Natural killer cell (primary cell): ENCODE measurements at regions not wholly inside any gene's neighbourhood (a gene's known extent, or its start where the extent isn't known, plus 50 kb on each side); places are given as distances from the start of the nearest gene placed in this dataset.

ENCODE experiments used
- ATAC-seq, 3 donors: fragments of 150-1000 bp in 2 of 3; fragments of 200-7000 bp in 1 of 3; cut with Tn5 transposase; 1 replicate in 1 of 3; 2 replicates in 2 of 3; pipeline ENCODE4 v1.10.0; 2021; ENCODE audit warnings: mild to moderate bottlenecking in 2 of 3, moderate library complexity in 2 of 3
- DNase-seq, 2 donors: peaks; one replicate each; pipeline versions ENCODE4 v3.0.0 to v3.0.0-alpha.2; 2013 to 2021; ENCODE audit warnings: mixed read lengths in 1 of 2
- H3K27ac ChIP-seq: one replicate; pipeline ENCODE4 v1.5.1; 2013; ENCODE audit warnings: mild to moderate bottlenecking, low read length
- H3K27me3 ChIP-seq: one replicate; pipeline ENCODE4 v1.6.1; 2013; ENCODE audit warnings: low read length; ENCODE audit not compliant: control insufficient read depth, insufficient read depth
- H3K36me3 ChIP-seq: one replicate; pipeline ENCODE4 v1.6.1; 2013; ENCODE audit warnings: low read length; ENCODE audit not compliant: control insufficient read depth, insufficient read depth
- H3K4me1 ChIP-seq: one replicate; pipeline ENCODE4 v1.6.1; 2013; ENCODE audit warnings: low read length; ENCODE audit not compliant: control insufficient read depth, insufficient read depth
- H3K4me3 ChIP-seq: one replicate; pipeline ENCODE4 v1.5.1; 2013; ENCODE audit warnings: low read length
- H3K9me3 ChIP-seq: one replicate; pipeline ENCODE4 v1.6.1; 2013; ENCODE audit warnings: low read length; ENCODE audit not compliant: control insufficient read depth, insufficient read depth
- H3K27ac Mint-ChIP-seq, 2 donors: one replicate each; pipeline ENCODE4 v1.8.0; 2022; ENCODE audit warnings: mild to moderate bottlenecking in 2 of 2, mixed read lengths in 2 of 2, moderate library complexity in 1 of 2
- H3K27me3 Mint-ChIP-seq, 2 donors: one replicate each; pipeline ENCODE4 v1.8.0; 2022; ENCODE audit warnings: low read depth in 2 of 2, mixed read lengths in 2 of 2
- H3K36me3 Mint-ChIP-seq: one replicate; pipeline ENCODE4 v1.8.0; 2022; ENCODE audit warnings: mixed read lengths
- H3K4me1 Mint-ChIP-seq, 2 donors: one replicate each; pipeline ENCODE4 v1.8.0; 2022; ENCODE audit warnings: mixed read lengths in 2 of 2
- H3K4me3 Mint-ChIP-seq: one replicate; pipeline ENCODE4 v1.8.0; 2022; ENCODE audit warnings: mild to moderate bottlenecking, moderate library complexity, mixed read lengths
- H3K9me3 Mint-ChIP-seq, 2 donors: one replicate each; pipeline ENCODE4 v1.8.0; 2022; ENCODE audit warnings: mixed read lengths in 2 of 2
- WGBS: methylation state at CpG from one replicate; pipeline ENCODE4 v1.1.7; 2013; ENCODE audit warnings: missing lambda C conversion rate; ENCODE audit not compliant: insufficient coverage; 5-methylcytosine and 5-hydroxymethylcytosine counted together
- intact Hi-C: fragments of 100-400 bp; cut with micrococcal nuclease; formaldehyde crosslinking; loops from one replicate; pipeline ENCODE4 v1.14.2; 2022
- TF ChIP-seq, protein P1 (sequence below): fragments of 200-600 bp; IDR thresholded peaks from one replicate; pipeline ENCODE4 v1.8.0; 2022; ENCODE audit warnings: antibody characterized with exemption

DNA sequence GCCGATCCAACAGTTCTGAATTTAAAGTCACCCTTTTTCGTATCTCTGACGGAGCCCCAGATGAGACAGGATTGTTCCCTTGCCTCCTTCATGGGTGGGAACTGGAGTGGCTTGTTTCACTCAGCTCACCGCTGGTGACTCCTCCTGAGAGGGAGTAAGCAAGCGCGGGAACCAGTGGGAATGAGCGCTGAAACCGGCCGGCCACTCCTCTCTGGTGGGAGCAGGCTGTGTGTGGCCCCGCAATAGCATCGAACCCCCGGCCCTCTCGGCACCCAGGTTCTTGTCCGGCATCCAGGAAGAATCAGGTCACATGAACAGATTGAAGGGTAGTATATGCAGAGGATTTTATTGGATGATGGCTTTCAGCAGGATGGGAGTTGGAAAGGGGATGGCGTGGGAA, 1211.6 kb upstream of the PCDH20 start:
- TF ChIP-seq, protein P1, sequence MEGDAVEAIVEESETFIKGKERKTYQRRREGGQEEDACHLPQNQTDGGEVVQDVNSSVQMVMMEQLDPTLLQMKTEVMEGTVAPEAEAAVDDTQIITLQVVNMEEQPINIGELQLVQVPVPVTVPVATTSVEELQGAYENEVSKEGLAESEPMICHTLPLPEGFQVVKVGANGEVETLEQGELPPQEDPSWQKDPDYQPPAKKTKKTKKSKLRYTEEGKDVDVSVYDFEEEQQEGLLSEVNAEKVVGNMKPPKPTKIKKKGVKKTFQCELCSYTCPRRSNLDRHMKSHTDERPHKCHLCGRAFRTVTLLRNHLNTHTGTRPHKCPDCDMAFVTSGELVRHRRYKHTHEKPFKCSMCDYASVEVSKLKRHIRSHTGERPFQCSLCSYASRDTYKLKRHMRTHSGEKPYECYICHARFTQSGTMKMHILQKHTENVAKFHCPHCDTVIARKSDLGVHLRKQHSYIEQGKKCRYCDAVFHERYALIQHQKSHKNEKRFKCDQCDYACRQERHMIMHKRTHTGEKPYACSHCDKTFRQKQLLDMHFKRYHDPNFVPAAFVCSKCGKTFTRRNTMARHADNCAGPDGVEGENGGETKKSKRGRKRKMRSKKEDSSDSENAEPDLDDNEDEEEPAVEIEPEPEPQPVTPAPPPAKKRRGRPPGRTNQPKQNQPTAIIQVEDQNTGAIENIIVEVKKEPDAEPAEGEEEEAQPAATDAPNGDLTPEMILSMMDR: no peak
- H3K27ac ChIP-seq: no peak overlapping the region
- no peak for DNase-seq
- H3K27me3 Mint-ChIP-seq: no peaks in the 10 kb centered on the region
- H3K4me1 ChIP-seq: no peaks in the 10 kb centered on the region
- H3K36me3 ChIP-seq: no peaks in the 10 kb centered on the region
- no peak overlapping the region for H3K27ac Mint-ChIP-seq
- no peak for ATAC-seq
- H3K4me3 ChIP-seq: no peak overlapping the region
- H3K9me3 ChIP-seq: peaks cover 6% of the 10 kb centered on the region
- no peaks in the 10 kb centered on the region for H3K4me1 Mint-ChIP-seq
- H3K9me3 Mint-ChIP-seq: peaks cover 10 to 12% of the 10 kb centered on the region in 2 donors
- H3K27me3 ChIP-seq: no peaks in the 10 kb centered on the region
- intact Hi-C loops: no loop called here
- WGBS: 87% methylated on average over 15 of the region's 15 CpGs
- no peaks in the 10 kb centered on the region for H3K36me3 Mint-ChIP-seq
- no peak overlapping the region for H3K4me3 Mint-ChIP-seq

DNA sequence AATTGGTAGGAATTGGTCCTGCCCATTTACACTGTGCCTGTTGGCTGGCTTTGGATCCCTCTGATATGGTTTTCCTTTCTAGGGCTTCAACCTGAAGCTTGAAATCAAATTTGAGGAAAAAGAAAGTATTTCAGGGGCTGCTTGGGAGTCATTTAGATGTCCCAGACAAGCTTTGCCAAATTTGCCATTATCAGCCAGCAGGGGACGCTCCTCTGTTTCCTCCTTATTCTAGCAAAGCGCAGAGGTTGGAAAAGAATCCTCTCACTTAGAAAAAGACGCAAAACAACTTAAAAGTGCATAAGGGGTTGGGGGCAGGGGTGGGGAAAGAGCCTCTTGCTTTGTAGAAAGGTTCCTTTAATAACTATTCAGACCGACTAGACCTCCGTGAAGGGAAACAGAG, 1211.1 kb upstream of the PCDH20 start:
- intact Hi-C loops: no loop called here
- 57% methylated on average over 3 of the region's 5 CpGs for WGBS
- no peaks in the 10 kb centered on the region for H3K27me3 Mint-ChIP-seq
- H3K27ac Mint-ChIP-seq: no peak overlapping the region
- Histone ChIP-seq H3K4me1 (no peaks in the 10 kb centered on the region), H3K9me3 (peaks cover 6% of the 10 kb centered on the region), H3K27ac (no peak overlapping the region), H3K27me3 (no peaks in the 10 kb centered on the region), H3K4me3 (no peak overlapping the region), H3K36me3 (no peaks in the 10 kb centered on the region)
- TF ChIP-seq, protein P1: no peak
- no peaks in the 10 kb centered on the region for H3K4me1 Mint-ChIP-seq
- ATAC-seq (no peak), DNase-seq (no peak)
- peaks cover 3% of the 10 kb centered on the region for H3K36me3 Mint-ChIP-seq
- H3K4me3 Mint-ChIP-seq: no peak overlapping the region
- peaks cover 12 to 13% of the 10 kb centered on the region in 2 donors for H3K9me3 Mint-ChIP-seq

DNA sequence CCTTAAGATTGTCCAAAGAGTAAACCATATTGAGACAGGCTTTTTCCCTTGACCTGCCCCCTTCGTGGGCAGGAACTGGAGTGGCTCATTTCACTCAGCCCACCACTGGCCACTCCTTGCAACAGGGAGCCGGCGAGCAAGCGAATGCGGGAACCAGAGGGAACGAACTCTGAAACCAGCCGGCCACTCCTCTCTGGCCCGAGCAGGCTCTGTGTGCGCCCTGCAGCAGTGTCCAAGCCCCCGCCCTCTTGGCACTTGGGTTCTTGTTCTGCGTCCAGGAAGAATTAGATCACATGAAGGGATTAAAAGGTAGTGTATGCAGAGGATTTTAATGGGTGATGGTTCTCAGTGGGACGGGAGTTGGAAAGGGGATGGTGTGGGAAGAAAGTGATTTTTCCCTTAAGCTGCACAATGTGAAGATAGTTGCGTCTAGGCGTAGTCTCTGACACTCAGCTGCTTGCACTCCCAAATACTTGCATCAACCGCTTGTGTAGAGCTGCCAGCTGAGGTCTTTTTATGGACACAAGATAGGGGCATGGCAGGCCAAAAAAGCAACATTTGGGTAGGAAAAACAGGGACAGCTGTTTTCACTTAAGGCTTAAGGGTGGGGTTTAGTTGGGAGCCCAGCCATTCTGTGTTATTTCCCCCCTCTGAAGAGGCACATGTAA, 1209.7 kb upstream of the PCDH20 start:
- no peak overlapping the region for H3K4me3 Mint-ChIP-seq
- H3K4me1 ChIP-seq: no peaks in the 10 kb centered on the region
- no peak overlapping the region for H3K27ac Mint-ChIP-seq
- TF ChIP-seq, protein P1: no peak
- no peak overlapping the region for H3K4me3 ChIP-seq
- peaks cover 6% of the 10 kb centered on the region for H3K9me3 ChIP-seq
- H3K27me3 Mint-ChIP-seq: no peaks in the 10 kb centered on the region
- H3K36me3 ChIP-seq: no peaks in the 10 kb centered on the region
- DNase-seq (no peak), ATAC-seq (no peak)
- WGBS: 89% methylated on average over 15 of the region's 15 CpGs
- H3K4me1 Mint-ChIP-seq: no peaks in the 10 kb centered on the region
- H3K27ac ChIP-seq: no peak overlapping the region
- H3K36me3 Mint-ChIP-seq: peaks cover 11% of the 10 kb centered on the region
- H3K9me3 Mint-ChIP-seq: peaks cover 12 to 14% of the 10 kb centered on the region in 2 donors
- H3K27me3 ChIP-seq: no peaks in the 10 kb centered on the region
- intact Hi-C loops: no loop called here

DNA sequence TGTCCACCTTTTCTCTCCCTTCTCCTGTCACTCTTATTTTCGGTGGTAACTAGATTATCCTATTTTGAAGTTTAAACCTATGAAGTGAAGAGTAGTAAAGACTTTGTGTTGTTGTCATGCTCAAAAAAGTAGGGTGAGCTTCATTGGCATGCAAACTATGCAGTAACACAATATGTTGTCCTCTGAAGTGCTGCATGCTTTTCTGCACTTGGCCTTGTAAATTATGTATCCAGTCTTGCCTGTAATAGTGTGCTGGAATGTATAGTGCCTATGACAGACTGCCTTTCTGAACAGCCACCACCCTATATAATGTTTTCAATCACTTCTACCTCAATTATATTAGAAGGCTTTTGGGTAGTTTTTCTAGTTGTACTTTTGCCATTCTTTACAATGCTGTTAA, 1198.2 kb upstream of the PCDH20 start:
- Mint-ChIP-seq H3K4me1 (no peaks in the 10 kb centered on the region), H3K27ac (no peak overlapping the region), H3K4me3 (no peak overlapping the region), H3K36me3 (peaks cover 7% of the 10 kb centered on the region), H3K9me3 (peaks cover 4 to 18% of the 10 kb centered on the region in 2 donors), H3K27me3 (no peaks in the 10 kb centered on the region)
- no peak for DNase-seq
- H3K4me1 ChIP-seq: no peaks in the 10 kb centered on the region
- no peak for ATAC-seq
- intact Hi-C loops: no loop called here
- TF ChIP-seq, protein P1: no peak
- H3K27me3 ChIP-seq: no peaks in the 10 kb centered on the region
- H3K9me3 ChIP-seq: peaks cover 11% of the 10 kb centered on the region
- no peak overlapping the region for H3K27ac ChIP-seq
- H3K4me3 ChIP-seq: no peak overlapping the region
- H3K36me3 ChIP-seq: no peaks in the 10 kb centered on the region
- WGBS: 83% methylated on average over 1 of the region's 1 CpG
